ENCODE measurements at regions not wholly inside any gene's neighbourhood (a gene's known extent, or its start where the extent isn't known, plus 50 kb on each side); places are given as distances from the start of the nearest gene placed in this dataset.

GRCh38 chr6:139903411-139904157 lies 529.1 kb upstream of the CITED2 start:
- Histone ChIP-seq H3K9me2 (replicated peaks; ENCODE audit: insufficient read depth) (no peaks in the 10 kb centered on the region), H4K20me1 (ENCODE audit: insufficient read depth, poor library complexity, severe bottlenecking) (no peaks in the 10 kb centered on the region), H3K36me3 (replicated peaks; ENCODE audit: insufficient read depth, low read depth) (no peaks in the 10 kb centered on the region), H2AFZ (peak overlapping the region; percentile 41), H3K79me2 (no peaks in the 10 kb centered on the region), H3K4me3 (no peak overlapping the region), H3K4me1 (ENCODE audit: insufficient read depth) (peaks cover 17% of the 10 kb centered on the region), H3K9me3 (ENCODE audit: low read depth) (no peaks in the 10 kb centered on the region), H3K4me2 (peak overlapping the region; percentile 56), H3K27ac (peak overlapping the region; percentile 68), H3K27me3 (no peaks in the 10 kb centered on the region)
- 68% methylated on average over 2 of the region's 2 CpGs for WGBS (ENCODE audit: low lambda C conversion rate, missing lambda C conversion rate)
- DNase-seq (ENCODE audit: low spot score), result peak; percentile 52
- TF ChIP-seq EZH2 (IDR thresholded peaks at IDR 0.05; ENCODE audit: borderline replicate concordance) (no peak), EZH2phosphoT487 (IDR thresholded peaks at IDR 0.05; ENCODE audit: low read depth, severe bottlenecking, unreplicated experiment) (no peak), CTCF (IDR thresholded peaks at IDR 0.05; ENCODE audit: poor library complexity) (no peak)

- DNase-seq (ENCODE audit: low spot score), result no peak
- Histone ChIP-seq H3K4me1 (ENCODE audit: insufficient read depth) (no peaks in the 10 kb centered on the region), H3K9me3 (ENCODE audit: low read depth) (no peaks in the 10 kb centered on the region), H3K9me2 (replicated peaks; ENCODE audit: insufficient read depth) (no peaks in the 10 kb centered on the region), H3K79me2 (no peaks in the 10 kb centered on the region), H2AFZ (no peak overlapping the region), H3K27me3 (no peaks in the 10 kb centered on the region), H3K4me2 (no peak overlapping the region), H4K20me1 (ENCODE audit: insufficient read depth, poor library complexity, severe bottlenecking) (no peaks in the 10 kb centered on the region), H3K36me3 (replicated peaks; ENCODE audit: insufficient read depth, low read depth) (no peaks in the 10 kb centered on the region), H3K4me3 (no peak overlapping the region), H3K27ac (no peak overlapping the region)
- WGBS (ENCODE audit: low lambda C conversion rate, missing lambda C conversion rate), result 90% methylated on average over 1 of the region's 1 CpG
- TF ChIP-seq EZH2phosphoT487 (IDR thresholded peaks at IDR 0.05; ENCODE audit: low read depth, severe bottlenecking, unreplicated experiment) (no peak), CTCF (IDR thresholded peaks at IDR 0.05; ENCODE audit: poor library complexity) (peak; percentile 21)
Observed at GRCh38 chr6:139895205-139895793, 520.9 kb upstream of the CITED2 start.

- Histone ChIP-seq H3K9me3 (ENCODE audit: low read depth) (no peaks in the 10 kb centered on the region), H3K9me2 (replicated peaks; ENCODE audit: insufficient read depth) (no peaks in the 10 kb centered on the region), H3K4me2 (no peak overlapping the region), H3K79me2 (no peaks in the 10 kb centered on the region), H3K27me3 (no peaks in the 10 kb centered on the region), H3K4me1 (ENCODE audit: insufficient read depth) (no peaks in the 10 kb centered on the region), H3K36me3 (replicated peaks; ENCODE audit: insufficient read depth, low read depth) (no peaks in the 10 kb centered on the region), H2AFZ (no peak overlapping the region), H3K27ac (no peak overlapping the region), H4K20me1 (ENCODE audit: insufficient read depth, poor library complexity, severe bottlenecking) (no peaks in the 10 kb centered on the region), H3K4me3 (no peak overlapping the region)
- WGBS (ENCODE audit: low lambda C conversion rate, missing lambda C conversion rate), result 88% methylated on average over 8 of the region's 8 CpGs
- no peak for TF ChIP-seq EZH2 (IDR thresholded peaks at IDR 0.05; ENCODE audit: borderline replicate concordance)
- TF ChIP-seq CTCF (IDR thresholded peaks at IDR 0.05; ENCODE audit: poor library complexity), result no peak
- TF ChIP-seq EZH2phosphoT487 (IDR thresholded peaks at IDR 0.05; ENCODE audit: low read depth, severe bottlenecking, unreplicated experiment), result no peak
- no peak for DNase-seq (ENCODE audit: low spot score)
Observed at GRCh38 chr6:139894271-139894670, 519.8 kb upstream of the CITED2 start.

All from hepatocyte (in vitro differentiated cells).